ENCODE measurements at regions not wholly inside any gene's neighbourhood (a gene's known extent, or its start where the extent isn't known, plus 50 kb on each side); places are given as distances from the start of the nearest gene placed in this dataset.

- no peak for TF ChIP-seq GABPA (IDR thresholded peaks at IDR 0.05; ENCODE audit: low read depth)
- TF ChIP-seq SPI1 (IDR thresholded peaks at IDR 0.05; ENCODE audit: borderline replicate concordance, low read depth): no peak
- TF ChIP-seq, protein P1, sequence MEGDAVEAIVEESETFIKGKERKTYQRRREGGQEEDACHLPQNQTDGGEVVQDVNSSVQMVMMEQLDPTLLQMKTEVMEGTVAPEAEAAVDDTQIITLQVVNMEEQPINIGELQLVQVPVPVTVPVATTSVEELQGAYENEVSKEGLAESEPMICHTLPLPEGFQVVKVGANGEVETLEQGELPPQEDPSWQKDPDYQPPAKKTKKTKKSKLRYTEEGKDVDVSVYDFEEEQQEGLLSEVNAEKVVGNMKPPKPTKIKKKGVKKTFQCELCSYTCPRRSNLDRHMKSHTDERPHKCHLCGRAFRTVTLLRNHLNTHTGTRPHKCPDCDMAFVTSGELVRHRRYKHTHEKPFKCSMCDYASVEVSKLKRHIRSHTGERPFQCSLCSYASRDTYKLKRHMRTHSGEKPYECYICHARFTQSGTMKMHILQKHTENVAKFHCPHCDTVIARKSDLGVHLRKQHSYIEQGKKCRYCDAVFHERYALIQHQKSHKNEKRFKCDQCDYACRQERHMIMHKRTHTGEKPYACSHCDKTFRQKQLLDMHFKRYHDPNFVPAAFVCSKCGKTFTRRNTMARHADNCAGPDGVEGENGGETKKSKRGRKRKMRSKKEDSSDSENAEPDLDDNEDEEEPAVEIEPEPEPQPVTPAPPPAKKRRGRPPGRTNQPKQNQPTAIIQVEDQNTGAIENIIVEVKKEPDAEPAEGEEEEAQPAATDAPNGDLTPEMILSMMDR (IDR thresholded peaks at IDR 0.05; ENCODE audit: insufficient read depth, low read length): no peak
- TF ChIP-seq, protein P2, sequence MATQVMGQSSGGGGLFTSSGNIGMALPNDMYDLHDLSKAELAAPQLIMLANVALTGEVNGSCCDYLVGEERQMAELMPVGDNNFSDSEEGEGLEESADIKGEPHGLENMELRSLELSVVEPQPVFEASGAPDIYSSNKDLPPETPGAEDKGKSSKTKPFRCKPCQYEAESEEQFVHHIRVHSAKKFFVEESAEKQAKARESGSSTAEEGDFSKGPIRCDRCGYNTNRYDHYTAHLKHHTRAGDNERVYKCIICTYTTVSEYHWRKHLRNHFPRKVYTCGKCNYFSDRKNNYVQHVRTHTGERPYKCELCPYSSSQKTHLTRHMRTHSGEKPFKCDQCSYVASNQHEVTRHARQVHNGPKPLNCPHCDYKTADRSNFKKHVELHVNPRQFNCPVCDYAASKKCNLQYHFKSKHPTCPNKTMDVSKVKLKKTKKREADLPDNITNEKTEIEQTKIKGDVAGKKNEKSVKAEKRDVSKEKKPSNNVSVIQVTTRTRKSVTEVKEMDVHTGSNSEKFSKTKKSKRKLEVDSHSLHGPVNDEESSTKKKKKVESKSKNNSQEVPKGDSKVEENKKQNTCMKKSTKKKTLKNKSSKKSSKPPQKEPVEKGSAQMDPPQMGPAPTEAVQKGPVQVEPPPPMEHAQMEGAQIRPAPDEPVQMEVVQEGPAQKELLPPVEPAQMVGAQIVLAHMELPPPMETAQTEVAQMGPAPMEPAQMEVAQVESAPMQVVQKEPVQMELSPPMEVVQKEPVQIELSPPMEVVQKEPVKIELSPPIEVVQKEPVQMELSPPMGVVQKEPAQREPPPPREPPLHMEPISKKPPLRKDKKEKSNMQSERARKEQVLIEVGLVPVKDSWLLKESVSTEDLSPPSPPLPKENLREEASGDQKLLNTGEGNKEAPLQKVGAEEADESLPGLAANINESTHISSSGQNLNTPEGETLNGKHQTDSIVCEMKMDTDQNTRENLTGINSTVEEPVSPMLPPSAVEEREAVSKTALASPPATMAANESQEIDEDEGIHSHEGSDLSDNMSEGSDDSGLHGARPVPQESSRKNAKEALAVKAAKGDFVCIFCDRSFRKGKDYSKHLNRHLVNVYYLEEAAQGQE (IDR thresholded peaks at IDR 0.05; ENCODE audit: insufficient replicate concordance, low read depth): no peak
- TF ChIP-seq POLR2AphosphoS5 (IDR thresholded peaks at IDR 0.05; ENCODE audit: low read depth): no peak
- H3K27ac ChIP-seq (replicated peaks): no peak overlapping the region
- H3K27me3 ChIP-seq (ENCODE audit: insufficient read depth, poor library complexity, severe bottlenecking): no peaks in the 10 kb centered on the region
- H3K4me3 ChIP-seq (replicated peaks; ENCODE audit: insufficient read depth, low read length): no peak overlapping the region
- DNase-seq (ENCODE audit: low read depth in 1 of 2, low spot score in 1 of 2): no peak
Observed at GRCh38 chr4:107279733-107280132, 243.6 kb upstream of the DKK2 start.

DNA sequence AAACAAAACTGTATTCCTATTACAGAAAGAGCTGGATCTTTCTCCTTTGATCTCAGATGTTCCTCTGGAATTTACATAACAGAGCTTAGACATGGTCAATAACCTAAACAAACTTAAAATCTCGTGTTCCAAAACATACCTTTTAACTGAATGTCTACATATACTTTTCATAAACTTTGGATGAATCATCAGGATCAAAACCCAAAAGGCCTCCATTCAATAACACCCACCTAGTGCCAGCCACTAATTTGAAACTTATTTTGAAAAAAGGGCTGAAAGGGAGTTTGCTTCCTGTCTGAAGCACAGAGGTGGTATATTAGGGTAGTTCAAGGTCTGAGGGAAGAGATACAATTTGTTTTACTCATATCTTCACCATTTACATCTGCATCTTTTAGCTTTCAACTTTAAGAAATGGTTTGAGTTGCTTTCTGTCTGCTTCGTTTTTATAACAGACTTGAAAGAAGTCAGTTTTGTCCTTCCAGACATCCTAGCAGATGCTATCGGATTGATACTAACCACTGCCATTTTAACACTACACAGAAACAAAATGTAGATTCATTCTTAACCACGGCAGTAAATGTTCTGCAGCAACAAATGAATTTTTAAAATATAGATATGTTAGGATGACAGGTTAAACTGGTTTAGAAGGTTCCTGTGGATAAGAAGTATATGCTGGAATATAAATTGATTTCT, 242.8 kb upstream of the DKK2 start:
- no peak for DNase-seq (ENCODE audit: low read depth in 1 of 2, low spot score in 1 of 2)
- Histone ChIP-seq H3K27me3 (ENCODE audit: insufficient read depth, poor library complexity, severe bottlenecking) (no peaks in the 10 kb centered on the region), H3K27ac (replicated peaks) (no peak overlapping the region), H3K4me3 (replicated peaks; ENCODE audit: insufficient read depth, low read length) (no peak overlapping the region)
- TF ChIP-seq, protein P1 (IDR thresholded peaks at IDR 0.05; ENCODE audit: insufficient read depth, low read length): no peak
- TF ChIP-seq POLR2AphosphoS5 (IDR thresholded peaks at IDR 0.05; ENCODE audit: low read depth): no peak
- no peak for TF ChIP-seq SPI1 (IDR thresholded peaks at IDR 0.05; ENCODE audit: borderline replicate concordance, low read depth)
- TF ChIP-seq, protein P2 (IDR thresholded peaks at IDR 0.05; ENCODE audit: insufficient replicate concordance, low read depth): no peak

GRCh38 chr4:107276052-107276451, 239.9 kb upstream of the DKK2 start:
- TF ChIP-seq, protein P1 (IDR thresholded peaks at IDR 0.05; ENCODE audit: insufficient read depth, low read length): no peak
- no peak for TF ChIP-seq GABPA (IDR thresholded peaks at IDR 0.05; ENCODE audit: low read depth)
- no peak for TF ChIP-seq SPI1 (IDR thresholded peaks at IDR 0.05; ENCODE audit: borderline replicate concordance, low read depth)
- TF ChIP-seq POLR2AphosphoS5 (IDR thresholded peaks at IDR 0.05; ENCODE audit: low read depth): no peak
- TF ChIP-seq, protein P2 (IDR thresholded peaks at IDR 0.05; ENCODE audit: insufficient replicate concordance, low read depth): no peak
- Histone ChIP-seq H3K4me3 (replicated peaks; ENCODE audit: insufficient read depth, low read length) (no peak overlapping the region), H3K27me3 (ENCODE audit: insufficient read depth, poor library complexity, severe bottlenecking) (no peaks in the 10 kb centered on the region), H3K27ac (replicated peaks) (no peak overlapping the region)
- no peak for DNase-seq (ENCODE audit: low read depth in 1 of 2, low spot score in 1 of 2)
